ENCODE measurements at regions not wholly inside any gene's neighbourhood (a gene's known extent, or its start where the extent isn't known, plus 50 kb on each side); places are given as distances from the start of the nearest gene placed in this dataset.

- H3K4me2 ChIP-seq (ENCODE audit: low read length): no peak overlapping the region
- no peaks in the 10 kb centered on the region for H3K4me1 ChIP-seq
- no peak overlapping the region for H2AFZ ChIP-seq
- no peaks in the 10 kb centered on the region for H3K79me2 ChIP-seq
- no peak overlapping the region for H3K9ac ChIP-seq
- H3K9me3 ChIP-seq (ENCODE audit: control insufficient read depth, low read length): no peaks in the 10 kb centered on the region
- no peak overlapping the region for H3K4me3 ChIP-seq (ENCODE audit: low read depth, low read length)
- TF ChIP-seq CTCF (IDR thresholded peaks at IDR 0.05): no peak
- no peak overlapping the region for H3K27ac ChIP-seq
- no peaks in the 10 kb centered on the region for H3K27me3 ChIP-seq (ENCODE audit: control insufficient read depth, insufficient read depth, low read length)
- no peaks in the 10 kb centered on the region for H3K36me3 ChIP-seq (ENCODE audit: control insufficient read depth, insufficient read depth, low read length)
Measured at GRCh38 chr1:4032571-4032970, 132.5 kb upstream of the C1orf174 start.

- no peak for TF ChIP-seq CTCF (IDR thresholded peaks at IDR 0.05)
- no peak overlapping the region for H3K4me3 ChIP-seq (ENCODE audit: low read depth, low read length)
- H2AFZ ChIP-seq: no peak overlapping the region
Measured at GRCh38 chr1:4033129-4033676, 133.1 kb upstream of the C1orf174 start.

GRCh38 chr1:4033713-4034112 is 133.6 kb upstream of the C1orf174 start:
- Histone ChIP-seq H3K4me1 (no peaks in the 10 kb centered on the region), H2AFZ (no peak overlapping the region), H3K36me3 (ENCODE audit: control insufficient read depth, insufficient read depth, low read length) (no peaks in the 10 kb centered on the region), H3K79me2 (no peaks in the 10 kb centered on the region), H3K27ac (no peak overlapping the region), H3K9ac (no peak overlapping the region), H3K4me2 (ENCODE audit: low read length) (no peak overlapping the region), H3K4me3 (ENCODE audit: low read depth, low read length) (no peak overlapping the region), H3K27me3 (ENCODE audit: control insufficient read depth, insufficient read depth, low read length) (no peaks in the 10 kb centered on the region), H3K9me3 (ENCODE audit: control insufficient read depth, low read length) (no peaks in the 10 kb centered on the region)
- no peak for TF ChIP-seq CTCF (IDR thresholded peaks at IDR 0.05)

More at GRCh38 chr1:4033129-4033676, 133.1 kb upstream of the C1orf174 start:
- H3K36me3 ChIP-seq (ENCODE audit: control insufficient read depth, insufficient read depth, low read length): no peaks in the 10 kb centered on the region
- H3K27me3 ChIP-seq (ENCODE audit: control insufficient read depth, insufficient read depth, low read length): no peaks in the 10 kb centered on the region
- H3K9me3 ChIP-seq (ENCODE audit: control insufficient read depth, low read length): no peaks in the 10 kb centered on the region
- H3K9ac ChIP-seq: no peak overlapping the region
- no peak overlapping the region for H3K4me2 ChIP-seq (ENCODE audit: low read length)
- H3K27ac ChIP-seq: no peak overlapping the region
- no peaks in the 10 kb centered on the region for H3K4me1 ChIP-seq
- no peaks in the 10 kb centered on the region for H3K79me2 ChIP-seq

DNA sequence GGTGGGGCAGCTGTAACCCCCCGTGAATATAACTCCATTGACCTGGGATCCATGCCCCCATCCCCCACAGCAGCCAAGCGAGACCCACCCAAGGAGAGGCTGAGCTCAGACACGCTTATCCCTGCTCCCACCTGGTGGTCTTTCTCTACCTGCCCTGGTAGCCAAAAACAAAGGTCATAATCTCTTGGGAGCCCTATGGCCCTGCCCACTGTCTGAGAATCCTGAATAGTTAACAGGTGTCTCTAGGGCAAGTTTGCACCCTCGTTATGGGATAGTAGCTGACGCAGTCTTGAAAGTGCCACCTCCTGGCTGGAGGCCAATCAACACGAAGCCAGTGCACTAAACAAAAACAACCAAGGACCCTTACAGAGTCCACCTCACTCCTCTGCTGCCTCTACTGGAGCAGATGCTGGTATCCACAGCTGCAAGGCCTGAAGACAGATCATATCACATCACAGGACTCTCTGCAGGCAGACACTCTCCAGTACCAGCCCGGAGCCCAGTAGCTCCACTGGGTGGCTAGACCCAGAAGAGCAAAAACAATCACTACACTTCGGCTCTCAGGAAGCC is 134.3 kb upstream of the C1orf174 start:
- no peaks in the 10 kb centered on the region for H3K9me3 ChIP-seq (ENCODE audit: control insufficient read depth, low read length)
- TF ChIP-seq CTCF (IDR thresholded peaks at IDR 0.05): no peak
- no peak overlapping the region for H2AFZ ChIP-seq
- no peaks in the 10 kb centered on the region for H3K4me1 ChIP-seq
- no peak overlapping the region for H3K4me2 ChIP-seq (ENCODE audit: low read length)
- no peak overlapping the region for H3K9ac ChIP-seq
- no peaks in the 10 kb centered on the region for H3K79me2 ChIP-seq
- no peaks in the 10 kb centered on the region for H3K36me3 ChIP-seq (ENCODE audit: control insufficient read depth, insufficient read depth, low read length)
- H3K27me3 ChIP-seq (ENCODE audit: control insufficient read depth, insufficient read depth, low read length): no peaks in the 10 kb centered on the region
- H3K4me3 ChIP-seq (ENCODE audit: low read depth, low read length): no peak overlapping the region
- H3K27ac ChIP-seq: no peak overlapping the region

DNA sequence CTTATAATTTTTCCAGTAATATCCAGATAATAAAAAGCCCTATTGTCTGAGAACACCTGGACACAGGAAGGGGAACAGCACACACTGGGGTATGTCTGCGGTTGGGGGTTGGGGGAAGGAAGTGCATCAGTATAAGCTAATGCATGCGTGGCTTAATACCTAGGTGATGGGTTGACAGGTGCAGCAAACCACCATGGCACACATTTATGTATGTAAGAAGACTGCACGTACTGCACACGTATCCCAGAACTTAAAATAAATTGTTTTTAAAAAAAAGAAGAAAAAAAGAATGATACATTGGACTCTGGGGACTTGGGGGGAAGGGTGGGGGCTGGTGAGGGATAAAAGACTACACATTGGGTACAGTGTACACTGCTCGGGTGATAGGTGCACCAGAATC is 144.9 kb upstream of the C1orf174 start:
- no peak for TF ChIP-seq CTCF (IDR thresholded peaks at IDR 0.05)
- H3K4me1 ChIP-seq: no peaks in the 10 kb centered on the region
- no peak overlapping the region for H3K4me3 ChIP-seq (ENCODE audit: low read depth, low read length)
- no peak overlapping the region for H3K4me2 ChIP-seq (ENCODE audit: low read length)
- H3K27ac ChIP-seq: no peak overlapping the region
- H3K9me3 ChIP-seq (ENCODE audit: control insufficient read depth, low read length): no peaks in the 10 kb centered on the region
- no peaks in the 10 kb centered on the region for H3K36me3 ChIP-seq (ENCODE audit: control insufficient read depth, insufficient read depth, low read length)
- H2AFZ ChIP-seq: no peak overlapping the region
- no peaks in the 10 kb centered on the region for H3K27me3 ChIP-seq (ENCODE audit: control insufficient read depth, insufficient read depth, low read length)
- no peaks in the 10 kb centered on the region for H3K79me2 ChIP-seq
- no peak overlapping the region for H3K9ac ChIP-seq

Measured in parathyroid adenoma (tissue), 2 donors.